ENCODE measurements at regions not wholly inside any gene's neighbourhood (a gene's known extent, or its start where the extent isn't known, plus 50 kb on each side); places are given as distances from the start of the nearest gene placed in this dataset.

DNA sequence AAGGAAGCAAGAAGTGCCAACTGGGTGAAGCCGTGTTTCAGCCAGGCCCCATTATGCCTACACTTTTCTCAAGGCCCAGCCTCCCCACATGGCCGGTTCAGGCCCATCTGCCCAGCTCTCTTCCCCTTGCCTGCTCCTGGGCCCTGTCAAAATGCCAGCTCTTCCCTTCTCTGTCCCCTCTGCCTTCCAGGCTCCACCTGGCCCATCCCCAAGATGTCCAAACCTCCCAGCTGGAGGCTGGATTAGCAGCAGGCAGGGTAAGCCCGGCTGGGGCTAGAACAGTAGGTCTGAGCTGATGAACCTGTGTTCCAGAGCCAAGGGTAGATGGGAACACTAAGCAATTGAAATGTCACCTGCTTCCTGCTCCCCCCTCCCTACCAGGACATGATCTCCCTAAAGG is 64.1 kb upstream of the HSPA9 start:
- TF ChIP-seq, protein P1, sequence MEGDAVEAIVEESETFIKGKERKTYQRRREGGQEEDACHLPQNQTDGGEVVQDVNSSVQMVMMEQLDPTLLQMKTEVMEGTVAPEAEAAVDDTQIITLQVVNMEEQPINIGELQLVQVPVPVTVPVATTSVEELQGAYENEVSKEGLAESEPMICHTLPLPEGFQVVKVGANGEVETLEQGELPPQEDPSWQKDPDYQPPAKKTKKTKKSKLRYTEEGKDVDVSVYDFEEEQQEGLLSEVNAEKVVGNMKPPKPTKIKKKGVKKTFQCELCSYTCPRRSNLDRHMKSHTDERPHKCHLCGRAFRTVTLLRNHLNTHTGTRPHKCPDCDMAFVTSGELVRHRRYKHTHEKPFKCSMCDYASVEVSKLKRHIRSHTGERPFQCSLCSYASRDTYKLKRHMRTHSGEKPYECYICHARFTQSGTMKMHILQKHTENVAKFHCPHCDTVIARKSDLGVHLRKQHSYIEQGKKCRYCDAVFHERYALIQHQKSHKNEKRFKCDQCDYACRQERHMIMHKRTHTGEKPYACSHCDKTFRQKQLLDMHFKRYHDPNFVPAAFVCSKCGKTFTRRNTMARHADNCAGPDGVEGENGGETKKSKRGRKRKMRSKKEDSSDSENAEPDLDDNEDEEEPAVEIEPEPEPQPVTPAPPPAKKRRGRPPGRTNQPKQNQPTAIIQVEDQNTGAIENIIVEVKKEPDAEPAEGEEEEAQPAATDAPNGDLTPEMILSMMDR (IDR thresholded peaks at IDR 0.05): no peak
- TF ChIP-seq EP300 (IDR thresholded peaks at IDR 0.05) (no peak), POLR2AphosphoS5 (IDR thresholded peaks at IDR 0.05) (no peak)

Data from stomach (tissue), 4 donors.